ENCODE measurements at regions not wholly inside any gene's neighbourhood (a gene's known extent, or its start where the extent isn't known, plus 50 kb on each side); places are given as distances from the start of the nearest gene placed in this dataset.
A peak's percentile ranks its signal among the peaks of the same experiment; 100 is the strongest.
"Not testable (repeated sequence)": the region's sequence is repeated elsewhere in the genome, so short reads cannot be mapped to it uniquely, and the experiment has no call there.

- Mint-ChIP-seq H3K4me1 (ENCODE audit: low read depth) (peaks cover 6% of the 10 kb centered on the region), H3K27ac (no peak overlapping the region), H3K9me3 (no peaks in the 10 kb centered on the region)
Observed at GRCh38 chr9:117649126-117649525, 55.1 kb upstream of the TLR4 start.

GRCh38 chr9:117644932-117645636, 59.1 kb upstream of the TLR4 start:
- DNase-seq: no peak
- Mint-ChIP-seq H3K9me3 (no peaks in the 10 kb centered on the region), H3K36me3 (ENCODE audit: insufficient read depth in 2 of 2) (no peaks in the 10 kb centered on the region), H3K27me3 (ENCODE audit: low read depth) (peaks cover 19% of the 10 kb centered on the region), H3K4me3 (no peak overlapping the region), H3K27ac (no peak overlapping the region), H3K4me1 (ENCODE audit: low read depth) (peaks cover 6% of the 10 kb centered on the region)
- ATAC-seq (replicated peaks in 1 of 2): no peak

More at GRCh38 chr9:117649126-117649525, 55.1 kb upstream of the TLR4 start:
- H3K4me3 Mint-ChIP-seq: no peak overlapping the region
- H3K27me3 Mint-ChIP-seq (ENCODE audit: low read depth): peaks cover 19% of the 10 kb centered on the region
- ATAC-seq (replicated peaks in 1 of 2) (no peak), DNase-seq (no peak)
- no peaks in the 10 kb centered on the region for H3K36me3 Mint-ChIP-seq (ENCODE audit: insufficient read depth in 2 of 2)

GRCh38 chr9:117644133-117644931, 59.9 kb upstream of the TLR4 start:
- Mint-ChIP-seq H3K27me3 (ENCODE audit: low read depth) (peaks cover 19% of the 10 kb centered on the region), H3K9me3 (no peaks in the 10 kb centered on the region), H3K27ac (no peak overlapping the region), H3K36me3 (ENCODE audit: insufficient read depth in 2 of 2) (no peaks in the 10 kb centered on the region), H3K4me3 (no peak overlapping the region), H3K4me1 (ENCODE audit: low read depth) (peaks cover 6% of the 10 kb centered on the region)
- DNase-seq: peak; percentile 42 to 60
- peak in 1 of 2 donors; percentile 33 for ATAC-seq (replicated peaks in 1 of 2)

GRCh38 chr9:117643288-117643654, 60.9 kb upstream of the TLR4 start:
- no peak overlapping the region for H3K4me3 Mint-ChIP-seq
- ATAC-seq (replicated peaks in 1 of 2) (no peak), DNase-seq (no peak)
- no peaks in the 10 kb centered on the region for H3K36me3 Mint-ChIP-seq (ENCODE audit: insufficient read depth in 2 of 2)
- peaks cover 6% of the 10 kb centered on the region for H3K4me1 Mint-ChIP-seq (ENCODE audit: low read depth)
- peaks cover 19% of the 10 kb centered on the region for H3K27me3 Mint-ChIP-seq (ENCODE audit: low read depth)
- no peak overlapping the region for H3K27ac Mint-ChIP-seq
- no peaks in the 10 kb centered on the region for H3K9me3 Mint-ChIP-seq

- not testable (repeated sequence) for H3K4me1 Mint-ChIP-seq (ENCODE audit: low read depth); H3K9me3 Mint-ChIP-seq
- H3K27me3 Mint-ChIP-seq (ENCODE audit: low read depth): peaks cover 19% of the 10 kb centered on the region
Observed at GRCh38 chr9:117642571-117643287, 61.5 kb upstream of the TLR4 start.

GRCh38 chr9:117636681-117637080, 67.5 kb upstream of the TLR4 start:
- Mint-ChIP-seq H3K4me1 (ENCODE audit: low read depth) (no peaks in the 10 kb centered on the region), H3K9me3 (no peaks in the 10 kb centered on the region), H3K36me3 (ENCODE audit: insufficient read depth in 2 of 2) (no peaks in the 10 kb centered on the region), H3K27me3 (ENCODE audit: low read depth) (no peaks in the 10 kb centered on the region), H3K4me3 (no peak overlapping the region), H3K27ac (no peak overlapping the region)
- ATAC-seq (replicated peaks in 1 of 2) (no peak), DNase-seq (no peak)

More at GRCh38 chr9:117642571-117643287, 61.5 kb upstream of the TLR4 start:
- not testable (repeated sequence) for ATAC-seq (replicated peaks in 1 of 2); H3K27ac Mint-ChIP-seq; H3K36me3 Mint-ChIP-seq (ENCODE audit: insufficient read depth in 2 of 2); H3K4me3 Mint-ChIP-seq; DNase-seq

GRCh38 chr9:117625154-117625553, 79.0 kb upstream of the TLR4 start:
- H3K36me3 Mint-ChIP-seq (ENCODE audit: insufficient read depth in 2 of 2): peaks cover 2 to 7% of the 10 kb centered on the region in 2 donors

GRCh38 chr9:117624106-117624505, 80.1 kb upstream of the TLR4 start:
- Mint-ChIP-seq H3K9me3 (peaks cover 2 to 21% of the 10 kb centered on the region in 2 donors), H3K27ac (no peak overlapping the region), H3K4me1 (ENCODE audit: low read depth) (no peaks in the 10 kb centered on the region), H3K36me3 (ENCODE audit: insufficient read depth in 2 of 2) (peaks cover 2 to 7% of the 10 kb centered on the region in 2 donors), H3K4me3 (no peak overlapping the region), H3K27me3 (ENCODE audit: low read depth) (no peaks in the 10 kb centered on the region)
- DNase-seq (no peak), ATAC-seq (replicated peaks in 1 of 2) (no peak)

More at GRCh38 chr9:117625154-117625553, 79.0 kb upstream of the TLR4 start:
- no peaks in the 10 kb centered on the region for H3K27me3 Mint-ChIP-seq (ENCODE audit: low read depth)
- DNase-seq: no peak
- H3K27ac Mint-ChIP-seq: no peak overlapping the region
- peaks cover 2 to 18% of the 10 kb centered on the region in 2 donors for H3K9me3 Mint-ChIP-seq
- no peaks in the 10 kb centered on the region for H3K4me1 Mint-ChIP-seq (ENCODE audit: low read depth)
- no peak overlapping the region for H3K4me3 Mint-ChIP-seq
- ATAC-seq (replicated peaks in 1 of 2): no peak

- ATAC-seq (replicated peaks in 1 of 2): no peak
Observed at GRCh38 chr9:117622347-117622746, 81.9 kb upstream of the TLR4 start.

GRCh38 chr9:117616431-117616831, 87.8 kb upstream of the TLR4 start:
- H3K9me3 Mint-ChIP-seq: peaks cover 4 to 14% of the 10 kb centered on the region in 2 donors
- ATAC-seq (replicated peaks in 1 of 2) (no peak), DNase-seq (no peak)
- H3K4me3 Mint-ChIP-seq: no peak overlapping the region
- no peak overlapping the region for H3K27ac Mint-ChIP-seq
- H3K36me3 Mint-ChIP-seq (ENCODE audit: insufficient read depth in 2 of 2): no peaks in the 10 kb centered on the region
- H3K4me1 Mint-ChIP-seq (ENCODE audit: low read depth): no peaks in the 10 kb centered on the region
- no peaks in the 10 kb centered on the region for H3K27me3 Mint-ChIP-seq (ENCODE audit: low read depth)

More at GRCh38 chr9:117622347-117622746, 81.9 kb upstream of the TLR4 start:
- Mint-ChIP-seq H3K36me3 (ENCODE audit: insufficient read depth in 2 of 2) (peaks cover 2 to 7% of the 10 kb centered on the region in 2 donors), H3K9me3 (peaks cover 4 to 23% of the 10 kb centered on the region in 2 donors), H3K27ac (no peak overlapping the region), H3K4me3 (no peak overlapping the region), H3K4me1 (ENCODE audit: low read depth) (no peaks in the 10 kb centered on the region), H3K27me3 (ENCODE audit: low read depth) (no peaks in the 10 kb centered on the region)
- DNase-seq: no peak

GRCh38 chr9:117612317-117612716, 91.9 kb upstream of the TLR4 start:
- Mint-ChIP-seq H3K4me3 (no peak overlapping the region), H3K27ac (no peak overlapping the region), H3K27me3 (ENCODE audit: low read depth) (no peaks in the 10 kb centered on the region), H3K4me1 (ENCODE audit: low read depth) (no peaks in the 10 kb centered on the region), H3K9me3 (peaks cover 4 to 5% of the 10 kb centered on the region in 2 donors), H3K36me3 (ENCODE audit: insufficient read depth in 2 of 2) (no peaks in the 10 kb centered on the region)
- no peak for DNase-seq
- ATAC-seq (replicated peaks in 1 of 2): no peak

- ATAC-seq (replicated peaks in 1 of 2) (no peak), DNase-seq (no peak)
- no peaks in the 10 kb centered on the region for H3K4me1 Mint-ChIP-seq (ENCODE audit: low read depth)
- H3K36me3 Mint-ChIP-seq (ENCODE audit: insufficient read depth in 2 of 2): no peaks in the 10 kb centered on the region
- peaks cover 8 to 10% of the 10 kb centered on the region in 2 donors for H3K9me3 Mint-ChIP-seq
- H3K27me3 Mint-ChIP-seq (ENCODE audit: low read depth): no peaks in the 10 kb centered on the region
- no peak overlapping the region for H3K27ac Mint-ChIP-seq
- H3K4me3 Mint-ChIP-seq: no peak overlapping the region
Observed at GRCh38 chr9:117597977-117598376, 106.2 kb upstream of the TLR4 start.

- Mint-ChIP-seq H3K27ac (no peak overlapping the region), H3K36me3 (ENCODE audit: insufficient read depth in 2 of 2) (no peaks in the 10 kb centered on the region), H3K4me3 (no peak overlapping the region), H3K27me3 (ENCODE audit: low read depth) (no peaks in the 10 kb centered on the region), H3K4me1 (ENCODE audit: low read depth) (no peaks in the 10 kb centered on the region), H3K9me3 (peaks cover 8 to 9% of the 10 kb centered on the region in 2 donors)
- no peak for ATAC-seq (replicated peaks in 1 of 2)
- no peak for DNase-seq
Observed at GRCh38 chr9:117596678-117597077, 107.5 kb upstream of the TLR4 start.
